ENCODE measurements at regions not wholly inside any gene's neighbourhood (a gene's known extent, or its start where the extent isn't known, plus 50 kb on each side); places are given as distances from the start of the nearest gene placed in this dataset.

- Histone ChIP-seq H3K36me3 (no peaks in the 10 kb centered on the region), H3K9me3 (no peaks in the 10 kb centered on the region), H3K9ac (ENCODE audit: low read depth in 2 of 2, low read length in 2 of 2) (no peak overlapping the region), H3K4me3 (no peak overlapping the region), H3K27ac (no peak overlapping the region), H3K27me3 (no peaks in the 10 kb centered on the region), H3K4me1 (no peaks in the 10 kb centered on the region)
- TF ChIP-seq CTCF (IDR thresholded peaks at IDR 0.05), result no peak
- DNase-seq, result no peak
- intact Hi-C loops (cut with DNase I), result no loop called here
These were observed 60.8 kb upstream of the GDF10 start for GRCh38 chr10:47239211-47239610.

- H3K27me3 ChIP-seq, result no peaks in the 10 kb centered on the region
- TF ChIP-seq CTCF (IDR thresholded peaks at IDR 0.05), result no peak
- H3K4me1 ChIP-seq, result no peaks in the 10 kb centered on the region
- intact Hi-C loops (cut with DNase I), result no loop called here
- H3K4me3 ChIP-seq, result no peak overlapping the region
- DNase-seq, result no peak
- H3K9ac ChIP-seq (ENCODE audit: low read depth in 2 of 2, low read length in 2 of 2), result no peak overlapping the region
- H3K27ac ChIP-seq, result no peak overlapping the region
- H3K36me3 ChIP-seq, result no peaks in the 10 kb centered on the region
- H3K9me3 ChIP-seq, result no peaks in the 10 kb centered on the region
These were observed 59.8 kb upstream of the GDF10 start for GRCh38 chr10:47240173-47240572.

- Histone ChIP-seq H3K27me3 (no peaks in the 10 kb centered on the region), H3K36me3 (no peaks in the 10 kb centered on the region), H3K27ac (no peak overlapping the region), H3K9me3 (no peaks in the 10 kb centered on the region), H3K4me3 (no peak overlapping the region), H3K4me1 (no peaks in the 10 kb centered on the region), H3K9ac (ENCODE audit: low read depth in 2 of 2, low read length in 2 of 2) (no peak overlapping the region)
- intact Hi-C loops (cut with DNase I), result no loop called here
- no peak for DNase-seq
- TF ChIP-seq CTCF (IDR thresholded peaks at IDR 0.05), result no peak
These were observed 58.7 kb upstream of the GDF10 start for GRCh38 chr10:47241256-47241655.

GRCh38 chr10:47241946-47242867 is 57.8 kb upstream of the GDF10 start:
- intact Hi-C loops (cut with DNase I), result no loop called here
- H3K27me3 ChIP-seq, result no peaks in the 10 kb centered on the region
- no peak overlapping the region for H3K4me3 ChIP-seq
- H3K36me3 ChIP-seq, result no peaks in the 10 kb centered on the region
- no peak for TF ChIP-seq CTCF (IDR thresholded peaks at IDR 0.05)
- DNase-seq, result no peak
- H3K4me1 ChIP-seq, result no peaks in the 10 kb centered on the region
- H3K9me3 ChIP-seq, result no peaks in the 10 kb centered on the region
- H3K27ac ChIP-seq, result no peak overlapping the region
- H3K9ac ChIP-seq (ENCODE audit: low read depth in 2 of 2, low read length in 2 of 2), result no peak overlapping the region

- no peaks in the 10 kb centered on the region for H3K9me3 ChIP-seq
- H3K4me3 ChIP-seq, result no peak overlapping the region
- DNase-seq, result no peak
- H3K4me1 ChIP-seq, result no peaks in the 10 kb centered on the region
- no peak overlapping the region for H3K9ac ChIP-seq (ENCODE audit: low read depth in 2 of 2, low read length in 2 of 2)
- intact Hi-C loops (cut with DNase I), result no loop called here
- no peak for TF ChIP-seq CTCF (IDR thresholded peaks at IDR 0.05)
- no peaks in the 10 kb centered on the region for H3K27me3 ChIP-seq
- no peak overlapping the region for H3K27ac ChIP-seq
- H3K36me3 ChIP-seq, result no peaks in the 10 kb centered on the region
These were observed 56.6 kb upstream of the GDF10 start for GRCh38 chr10:47243356-47243755.
